ENCODE measurements at regions not wholly inside any gene's neighbourhood (a gene's known extent, or its start where the extent isn't known, plus 50 kb on each side); places are given as distances from the start of the nearest gene placed in this dataset.
"Not testable (repeated sequence)": the region's sequence is repeated elsewhere in the genome, so short reads cannot be mapped to it uniquely, and the experiment has no call there.

DNA sequence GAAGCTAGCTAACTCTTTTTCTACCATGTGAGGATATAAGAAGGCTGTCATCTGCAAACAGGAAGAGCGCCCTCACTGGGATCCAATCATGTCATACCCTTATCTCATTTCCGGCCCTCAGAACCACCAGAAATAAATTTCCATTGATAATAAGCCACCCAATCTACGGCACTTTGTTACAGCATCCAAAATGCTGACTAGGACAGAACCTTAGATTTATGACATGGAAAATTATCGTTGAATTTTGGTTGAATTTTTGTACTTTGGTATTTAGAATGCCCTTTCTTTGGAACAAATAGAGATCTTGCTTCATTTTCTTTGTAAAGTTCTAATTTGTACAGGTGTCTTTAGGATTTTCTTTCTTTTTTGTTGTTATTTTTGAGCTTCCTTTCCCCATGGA is 53.3 kb upstream of the CYLC2 start:
- Histone ChIP-seq H3K27ac (ENCODE audit: poor library complexity, severe bottlenecking) (no peak overlapping the region), H3K9me3 (ENCODE audit: severe bottlenecking) (no peaks in the 10 kb centered on the region), H3K27me3 (ENCODE audit: insufficient read depth, poor library complexity, severe bottlenecking) (no peaks in the 10 kb centered on the region), H3K4me1 (ENCODE audit: insufficient read depth, poor library complexity, severe bottlenecking) (no peaks in the 10 kb centered on the region), H3K4me3 (ENCODE audit: severe bottlenecking) (no peak overlapping the region), H3K36me3 (ENCODE audit: low read depth) (no peaks in the 10 kb centered on the region)
- DNase-seq (ENCODE audit: low spot score) (no peak), ATAC-seq (ENCODE audit: low read depth) (no peak)
- TF ChIP-seq, protein P1, sequence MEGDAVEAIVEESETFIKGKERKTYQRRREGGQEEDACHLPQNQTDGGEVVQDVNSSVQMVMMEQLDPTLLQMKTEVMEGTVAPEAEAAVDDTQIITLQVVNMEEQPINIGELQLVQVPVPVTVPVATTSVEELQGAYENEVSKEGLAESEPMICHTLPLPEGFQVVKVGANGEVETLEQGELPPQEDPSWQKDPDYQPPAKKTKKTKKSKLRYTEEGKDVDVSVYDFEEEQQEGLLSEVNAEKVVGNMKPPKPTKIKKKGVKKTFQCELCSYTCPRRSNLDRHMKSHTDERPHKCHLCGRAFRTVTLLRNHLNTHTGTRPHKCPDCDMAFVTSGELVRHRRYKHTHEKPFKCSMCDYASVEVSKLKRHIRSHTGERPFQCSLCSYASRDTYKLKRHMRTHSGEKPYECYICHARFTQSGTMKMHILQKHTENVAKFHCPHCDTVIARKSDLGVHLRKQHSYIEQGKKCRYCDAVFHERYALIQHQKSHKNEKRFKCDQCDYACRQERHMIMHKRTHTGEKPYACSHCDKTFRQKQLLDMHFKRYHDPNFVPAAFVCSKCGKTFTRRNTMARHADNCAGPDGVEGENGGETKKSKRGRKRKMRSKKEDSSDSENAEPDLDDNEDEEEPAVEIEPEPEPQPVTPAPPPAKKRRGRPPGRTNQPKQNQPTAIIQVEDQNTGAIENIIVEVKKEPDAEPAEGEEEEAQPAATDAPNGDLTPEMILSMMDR (IDR thresholded peaks at IDR 0.05; ENCODE audit: poor library complexity, severe bottlenecking): no peak

DNA sequence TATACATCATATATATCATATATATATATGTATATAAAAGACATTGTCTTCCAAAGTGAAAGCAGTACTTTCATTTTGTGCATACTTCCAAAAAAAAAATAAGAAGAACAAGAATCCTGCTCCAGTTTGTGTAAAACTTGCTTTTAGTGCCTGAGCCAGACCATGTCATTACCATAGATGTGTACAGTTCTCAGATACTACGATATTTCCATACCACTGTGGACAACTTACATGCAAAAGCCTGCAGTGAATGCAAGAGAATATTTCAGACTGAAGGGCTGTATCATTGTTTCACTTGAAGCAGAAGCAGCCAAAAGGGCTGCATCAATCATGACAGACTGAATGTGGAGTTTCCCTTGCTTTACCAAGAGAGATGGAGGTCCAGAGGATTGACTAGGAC is 72.6 kb upstream of the CYLC2 start:
- no peak overlapping the region for H3K27ac ChIP-seq (ENCODE audit: poor library complexity, severe bottlenecking)
- H3K4me1 ChIP-seq (ENCODE audit: insufficient read depth, poor library complexity, severe bottlenecking): no peaks in the 10 kb centered on the region
- TF ChIP-seq, protein P1 (IDR thresholded peaks at IDR 0.05; ENCODE audit: poor library complexity, severe bottlenecking): no peak
- no peak for DNase-seq (ENCODE audit: low spot score)
- no peak for ATAC-seq (ENCODE audit: low read depth)
- no peaks in the 10 kb centered on the region for H3K36me3 ChIP-seq (ENCODE audit: low read depth)
- H3K27me3 ChIP-seq (ENCODE audit: insufficient read depth, poor library complexity, severe bottlenecking): no peaks in the 10 kb centered on the region
- no peaks in the 10 kb centered on the region for H3K9me3 ChIP-seq (ENCODE audit: severe bottlenecking)
- no peak overlapping the region for H3K4me3 ChIP-seq (ENCODE audit: severe bottlenecking)

DNA sequence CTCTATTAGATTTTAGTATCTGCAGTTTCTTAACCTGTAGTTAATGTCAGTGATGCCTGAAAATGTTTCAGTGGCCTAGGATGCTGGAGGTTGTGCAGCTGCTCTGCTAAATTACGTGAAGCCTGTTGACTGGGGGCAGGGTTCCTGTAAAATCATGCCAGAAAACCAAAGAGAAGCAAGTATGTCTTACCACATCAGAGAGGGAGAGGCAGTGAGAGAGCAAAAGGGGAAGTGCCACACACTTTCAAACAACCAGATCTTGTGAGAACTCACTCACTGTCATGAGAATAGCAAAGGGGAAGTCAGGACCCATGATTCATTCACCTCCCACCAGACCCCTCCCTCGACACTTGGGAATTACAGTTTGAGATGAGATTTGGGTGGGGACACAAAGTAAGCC is 83.9 kb upstream of the CYLC2 start:
- H3K36me3 ChIP-seq (ENCODE audit: low read depth): no peaks in the 10 kb centered on the region
- H3K27me3 ChIP-seq (ENCODE audit: insufficient read depth, poor library complexity, severe bottlenecking): peaks cover 5% of the 10 kb centered on the region
- H3K27ac ChIP-seq (ENCODE audit: poor library complexity, severe bottlenecking): no peak overlapping the region
- TF ChIP-seq, protein P1 (IDR thresholded peaks at IDR 0.05; ENCODE audit: poor library complexity, severe bottlenecking): no peak
- no peaks in the 10 kb centered on the region for H3K9me3 ChIP-seq (ENCODE audit: severe bottlenecking)
- no peaks in the 10 kb centered on the region for H3K4me1 ChIP-seq (ENCODE audit: insufficient read depth, poor library complexity, severe bottlenecking)
- ATAC-seq (ENCODE audit: low read depth) (no peak), DNase-seq (ENCODE audit: low spot score) (no peak)
- no peak overlapping the region for H3K4me3 ChIP-seq (ENCODE audit: severe bottlenecking)

DNA sequence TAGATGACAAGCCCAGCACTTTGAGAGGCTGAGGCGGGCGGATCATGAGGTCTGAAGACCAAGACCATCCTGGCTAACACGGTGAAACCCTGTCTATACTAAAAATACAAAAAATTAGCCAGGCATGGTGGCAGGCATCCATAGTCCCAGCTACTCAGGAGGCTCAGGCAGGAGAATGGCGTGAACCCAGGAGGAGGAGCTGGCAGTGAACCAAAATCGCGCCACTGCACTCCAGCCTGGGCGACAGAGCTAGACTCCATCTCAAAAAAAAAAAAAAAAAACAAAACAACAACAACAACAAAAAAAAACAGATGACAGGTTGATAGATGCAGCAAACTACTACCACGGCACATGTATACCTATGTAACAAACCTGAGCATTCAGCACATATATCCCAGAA is 89.3 kb upstream of the CYLC2 start:
- H3K27me3 ChIP-seq (ENCODE audit: insufficient read depth, poor library complexity, severe bottlenecking); H3K9me3 ChIP-seq (ENCODE audit: severe bottlenecking); H3K27ac ChIP-seq (ENCODE audit: poor library complexity, severe bottlenecking); H3K4me1 ChIP-seq (ENCODE audit: insufficient read depth, poor library complexity, severe bottlenecking); H3K4me3 ChIP-seq (ENCODE audit: severe bottlenecking); H3K36me3 ChIP-seq (ENCODE audit: low read depth); DNase-seq (ENCODE audit: low spot score); ATAC-seq (ENCODE audit: low read depth): not testable (repeated sequence)

DNA sequence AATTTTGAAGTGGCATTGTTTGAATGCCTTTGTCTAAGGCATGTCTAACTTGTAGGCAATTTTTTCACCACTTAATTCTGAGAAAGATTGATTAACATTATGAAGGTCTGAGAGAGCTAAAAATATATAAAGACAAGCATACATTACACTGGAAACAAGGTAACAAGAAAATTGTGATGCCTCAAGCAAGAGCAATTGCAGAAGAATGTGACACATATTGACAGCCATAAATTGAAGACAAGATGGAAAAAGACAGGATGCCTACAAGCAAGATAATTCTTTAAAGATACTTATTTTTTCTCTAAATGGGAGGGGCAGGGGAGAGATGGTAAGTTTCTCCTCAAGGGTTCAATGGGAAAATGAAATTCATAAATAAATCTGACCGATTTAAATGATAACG is 103.1 kb upstream of the CYLC2 start:
- DNase-seq (ENCODE audit: low spot score) (no peak), ATAC-seq (ENCODE audit: low read depth) (no peak)
- Histone ChIP-seq H3K9me3 (ENCODE audit: severe bottlenecking) (no peaks in the 10 kb centered on the region), H3K4me3 (ENCODE audit: severe bottlenecking) (no peak overlapping the region), H3K27ac (ENCODE audit: poor library complexity, severe bottlenecking) (no peak overlapping the region), H3K27me3 (ENCODE audit: insufficient read depth, poor library complexity, severe bottlenecking) (peaks cover 3% of the 10 kb centered on the region), H3K36me3 (ENCODE audit: low read depth) (no peaks in the 10 kb centered on the region), H3K4me1 (ENCODE audit: insufficient read depth, poor library complexity, severe bottlenecking) (no peaks in the 10 kb centered on the region)
- TF ChIP-seq, protein P1 (IDR thresholded peaks at IDR 0.05; ENCODE audit: poor library complexity, severe bottlenecking): no peak

DNA sequence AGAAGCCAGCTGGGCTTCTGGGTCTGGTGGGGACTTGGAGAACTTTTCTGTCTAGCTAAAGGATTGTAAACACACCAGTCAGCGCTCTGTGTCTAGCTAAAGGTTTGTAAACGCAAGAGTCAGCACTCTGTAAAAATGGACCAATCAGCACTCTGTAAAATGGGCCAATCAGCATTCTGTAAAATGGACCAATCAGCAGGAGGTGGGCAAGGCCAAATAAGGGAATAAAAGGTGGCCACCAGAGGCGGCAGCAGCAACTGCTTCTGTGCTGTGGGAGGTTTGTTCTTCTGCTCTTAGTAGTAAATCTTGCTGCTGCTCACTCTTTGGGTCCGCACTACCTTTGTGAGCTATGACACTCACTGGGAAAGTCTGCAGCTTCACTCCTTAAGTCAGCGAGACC is 106.4 kb upstream of the CYLC2 start:
- not testable (repeated sequence) for ATAC-seq (ENCODE audit: low read depth); DNase-seq (ENCODE audit: low spot score)

More for the DNA sequence above, 106.4 kb upstream of the CYLC2 start:
- H3K27ac ChIP-seq (ENCODE audit: poor library complexity, severe bottlenecking); H3K36me3 ChIP-seq (ENCODE audit: low read depth); H3K4me3 ChIP-seq (ENCODE audit: severe bottlenecking); H3K27me3 ChIP-seq (ENCODE audit: insufficient read depth, poor library complexity, severe bottlenecking); H3K4me1 ChIP-seq (ENCODE audit: insufficient read depth, poor library complexity, severe bottlenecking); H3K9me3 ChIP-seq (ENCODE audit: severe bottlenecking): not testable (repeated sequence)

Measured in RWPE2 (cell line).